Lower lobe of right lung (tissue), 2 donors: ENCODE measurements at regions not wholly inside any gene's neighbourhood (a gene's known extent, or its start where the extent isn't known, plus 50 kb on each side); places are given as distances from the start of the nearest gene placed in this dataset.

Experiments used
- ATAC-seq, 2 donors: fragments of 200-7000 bp; cut with Tn5 transposase; one replicate each; pipeline ENCODE4 v1.9.1; 2020 to 2022; ENCODE audit warnings: mild to moderate bottlenecking in 2 of 2, moderate library complexity in 2 of 2
- DNase-seq: peaks from one replicate; pipeline ENCODE4 v3.0.0-alpha.2; 2020
- H3K27ac ChIP-seq: fragments of 200-600 bp; one replicate; pipeline ENCODE4 v1.8.0; 2022
- H3K27me3 ChIP-seq: fragments of 200-600 bp; one replicate; pipeline ENCODE4 v1.8.0; 2022; ENCODE audit warnings: low read depth
- H3K36me3 ChIP-seq: fragments of 200-600 bp; one replicate; pipeline ENCODE4 v1.8.0; 2022; ENCODE audit warnings: mild to moderate bottlenecking
- H3K4me1 ChIP-seq: fragments of 200-600 bp; one replicate; pipeline ENCODE4 v1.8.0; 2022
- H3K4me3 ChIP-seq: fragments of 200-600 bp; one replicate; pipeline ENCODE4 v1.8.0; 2022; ENCODE audit warnings: mild to moderate bottlenecking
- H3K9me3 ChIP-seq: fragments of 200-600 bp; one replicate; pipeline ENCODE4 v1.8.0; 2022
- intact Hi-C: fragments of 100-400 bp; cut with DNase I; formaldehyde crosslinking; loops from one replicate; pipeline ENCODE4 v1.11.0; 2022
- TF ChIP-seq, protein P1 (sequence below): fragments of 200-600 bp; IDR thresholded peaks from one replicate; pipeline ENCODE4 v1.8.0; 2022; ENCODE audit warnings: antibody characterized with exemption, mild to moderate bottlenecking
- donor health status: DM: no; HTN: yes; CAD: no; lungs with severe emphysema.

- no peaks in the 10 kb centered on the region for H3K4me1 ChIP-seq
- H3K4me3 ChIP-seq: no peak overlapping the region
- H3K36me3 ChIP-seq: no peaks in the 10 kb centered on the region
- intact Hi-C loops: no loop called here
- no peaks in the 10 kb centered on the region for H3K9me3 ChIP-seq
- no peak overlapping the region for H3K27ac ChIP-seq
- ATAC-seq: no peak
- DNase-seq: no peak
- TF ChIP-seq, protein P1, sequence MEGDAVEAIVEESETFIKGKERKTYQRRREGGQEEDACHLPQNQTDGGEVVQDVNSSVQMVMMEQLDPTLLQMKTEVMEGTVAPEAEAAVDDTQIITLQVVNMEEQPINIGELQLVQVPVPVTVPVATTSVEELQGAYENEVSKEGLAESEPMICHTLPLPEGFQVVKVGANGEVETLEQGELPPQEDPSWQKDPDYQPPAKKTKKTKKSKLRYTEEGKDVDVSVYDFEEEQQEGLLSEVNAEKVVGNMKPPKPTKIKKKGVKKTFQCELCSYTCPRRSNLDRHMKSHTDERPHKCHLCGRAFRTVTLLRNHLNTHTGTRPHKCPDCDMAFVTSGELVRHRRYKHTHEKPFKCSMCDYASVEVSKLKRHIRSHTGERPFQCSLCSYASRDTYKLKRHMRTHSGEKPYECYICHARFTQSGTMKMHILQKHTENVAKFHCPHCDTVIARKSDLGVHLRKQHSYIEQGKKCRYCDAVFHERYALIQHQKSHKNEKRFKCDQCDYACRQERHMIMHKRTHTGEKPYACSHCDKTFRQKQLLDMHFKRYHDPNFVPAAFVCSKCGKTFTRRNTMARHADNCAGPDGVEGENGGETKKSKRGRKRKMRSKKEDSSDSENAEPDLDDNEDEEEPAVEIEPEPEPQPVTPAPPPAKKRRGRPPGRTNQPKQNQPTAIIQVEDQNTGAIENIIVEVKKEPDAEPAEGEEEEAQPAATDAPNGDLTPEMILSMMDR: no peak
- H3K27me3 ChIP-seq: no peaks in the 10 kb centered on the region
These were observed 78.0 kb upstream of the TRPC4 start for GRCh38 chr13:37947419-37948140.

GRCh38 chr13:37945651-37946575, 76.3 kb upstream of the TRPC4 start:
- Histone ChIP-seq H3K4me3 (no peak overlapping the region), H3K27ac (no peak overlapping the region), H3K9me3 (no peaks in the 10 kb centered on the region), H3K27me3 (no peaks in the 10 kb centered on the region), H3K4me1 (no peaks in the 10 kb centered on the region), H3K36me3 (no peaks in the 10 kb centered on the region)
- ATAC-seq: no peak
- intact Hi-C loops: no loop called here
- no peak for DNase-seq
- TF ChIP-seq, protein P1: no peak

DNA sequence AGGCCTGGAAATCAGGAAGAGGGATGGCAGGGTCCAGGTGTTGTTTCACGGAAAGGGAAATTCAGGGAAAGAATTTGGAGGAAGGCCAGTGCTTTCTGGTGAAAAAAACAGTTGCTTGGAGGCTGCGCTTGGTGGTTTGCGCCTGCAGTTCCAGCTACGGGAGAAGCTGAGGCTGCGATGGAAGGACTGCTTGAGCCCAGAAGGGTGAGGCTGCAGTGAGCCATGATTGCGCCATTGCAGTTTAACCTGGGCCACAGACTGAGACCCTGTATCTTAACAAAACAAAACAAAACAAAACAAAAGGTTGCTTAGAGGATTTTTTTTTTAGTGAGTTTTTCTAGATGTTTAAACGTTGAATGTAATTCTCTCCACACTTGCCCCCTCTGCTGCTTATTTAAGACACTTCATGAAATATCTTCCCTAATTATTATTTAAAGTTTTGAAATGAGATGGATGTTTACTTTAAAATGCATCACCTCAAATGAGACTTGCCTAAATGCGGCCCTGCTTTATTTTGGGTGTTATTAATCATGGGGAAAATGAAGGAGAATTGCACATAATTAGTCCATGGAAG, 75.4 kb upstream of the TRPC4 start:
- ATAC-seq (no peak), DNase-seq (no peak)
- TF ChIP-seq, protein P1: no peak
- Histone ChIP-seq H3K27ac (no peak overlapping the region), H3K36me3 (no peaks in the 10 kb centered on the region), H3K9me3 (no peaks in the 10 kb centered on the region), H3K4me3 (no peak overlapping the region), H3K27me3 (no peaks in the 10 kb centered on the region), H3K4me1 (no peaks in the 10 kb centered on the region)
- intact Hi-C loops: no loop called here

DNA sequence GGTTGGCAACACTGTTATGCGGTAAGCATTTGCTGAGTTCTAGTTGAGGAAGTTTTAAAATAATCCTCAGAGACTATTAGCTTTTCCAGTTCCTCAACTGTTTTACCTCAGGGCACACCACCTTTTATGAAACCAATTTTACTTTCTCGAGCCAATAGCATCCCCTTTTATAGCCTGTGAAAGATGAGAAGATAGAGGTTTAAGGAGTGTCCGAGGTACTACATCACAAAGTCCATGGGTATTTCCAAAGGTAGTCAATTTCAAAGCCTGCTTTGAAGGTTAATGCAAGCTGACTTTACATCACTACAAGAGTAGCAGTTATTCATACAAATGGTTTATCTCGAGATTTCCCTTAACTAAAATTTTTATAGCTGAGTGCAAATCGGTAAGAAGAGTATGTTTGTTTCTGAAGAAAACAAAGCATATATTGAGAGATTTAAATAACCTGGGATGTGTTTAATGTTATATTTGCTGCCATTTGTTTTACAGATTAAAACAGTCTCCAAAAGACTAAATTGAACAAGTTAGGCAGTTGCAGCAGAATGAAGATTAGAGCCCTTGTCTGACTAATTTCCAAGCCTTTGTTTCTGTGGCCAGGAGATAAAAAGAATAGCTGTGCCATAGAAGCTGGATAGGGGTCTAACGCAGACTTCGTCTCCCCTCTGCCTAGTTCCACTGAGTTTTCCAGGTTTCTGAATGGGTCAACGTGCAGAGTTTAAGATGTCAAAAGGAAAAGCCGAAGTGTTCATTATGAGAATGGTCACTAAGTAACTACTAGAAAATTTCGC, 74.7 kb upstream of the TRPC4 start:
- no peaks in the 10 kb centered on the region for H3K9me3 ChIP-seq
- ATAC-seq (no peak), DNase-seq (no peak)
- no peaks in the 10 kb centered on the region for H3K27me3 ChIP-seq
- no peaks in the 10 kb centered on the region for H3K4me1 ChIP-seq
- no peaks in the 10 kb centered on the region for H3K36me3 ChIP-seq
- H3K27ac ChIP-seq: no peak overlapping the region
- intact Hi-C loops: no loop called here
- TF ChIP-seq, protein P1: no peak
- H3K4me3 ChIP-seq: no peak overlapping the region

DNA sequence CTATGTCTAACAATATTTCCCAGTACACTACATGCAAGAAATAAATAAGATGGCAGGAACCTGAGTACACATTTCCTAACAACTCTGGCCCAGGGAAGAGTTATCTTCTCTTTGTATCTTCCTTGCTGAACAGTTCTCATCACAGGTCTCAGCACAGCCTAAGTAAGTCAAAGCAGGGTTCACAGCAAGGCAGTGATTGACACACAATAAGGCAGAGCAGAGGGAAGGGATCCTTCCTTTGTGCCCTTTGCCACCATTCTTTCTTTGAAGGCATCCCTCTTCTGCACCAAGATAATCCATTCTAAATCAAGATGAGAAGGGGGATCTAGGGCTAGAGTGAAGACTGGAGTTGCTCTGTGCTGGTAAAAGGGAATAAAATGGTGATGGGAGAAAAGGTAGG, 73.4 kb upstream of the TRPC4 start:
- intact Hi-C loops: no loop called here

More for the DNA sequence above, 73.4 kb upstream of the TRPC4 start:
- Histone ChIP-seq H3K27ac (no peak overlapping the region), H3K9me3 (no peaks in the 10 kb centered on the region), H3K36me3 (no peaks in the 10 kb centered on the region), H3K4me1 (no peaks in the 10 kb centered on the region), H3K4me3 (no peak overlapping the region), H3K27me3 (no peaks in the 10 kb centered on the region)
- ATAC-seq (no peak), DNase-seq (no peak)
- TF ChIP-seq, protein P1: no peak
